IMR-90 (cell line): ENCODE measurements at regions not wholly inside any gene's neighbourhood (a gene's known extent, or its start where the extent isn't known, plus 50 kb on each side); places are given as distances from the start of the nearest gene placed in this dataset.

ENCODE experiments used
- ATAC-seq: fragments of 200-7000 bp; cut with Tn5 transposase; 2 replicates; pipeline ENCODE4 v1.9.1; 2020; ENCODE audit warnings: low read depth, mild to moderate bottlenecking, moderate library complexity
- BruUV-seq: library from RNA; stranded (reverse); fragments of 400-500 nt; replicated peaks from 2 replicates; lab custom pipeline; 2021; lab: Mats Ljungman, UMichigan
- CTCF ChIA-PET: fragments of 300-600 bp; formaldehyde crosslinking; extraction: SDS; loops from one replicate; lab custom pipeline; 2021; ENCODE audit warnings: antibody characterized with exemption; lab: Yijun Ruan, JAX
- POLR2A ChIA-PET: fragments of 300-600 bp; sonication (Branson Sonifier 250); formaldehyde crosslinking; loops from one replicate; lab custom pipeline; 2022; ENCODE audit warnings: antibody characterized with exemption; ENCODE audit not compliant: unreplicated experiment; lab: Charles Lee
- DNase-seq: peaks from one replicate; pipeline ENCODE4 v3.0.0; 2013
- H2AFZ ChIP-seq: replicated peaks from 2 replicates; pipeline ENCODE3; 2013; ENCODE audit warnings: low read length, mild to moderate bottlenecking; ENCODE audit not compliant: poor library complexity
- H2AK5ac ChIP-seq: 2 replicates; pipeline ENCODE4 v1.6.1; 2013; ENCODE audit warnings: low read depth, low read length, inconsistent platforms
- H2AK9ac ChIP-seq: replicated peaks from 2 replicates; pipeline ENCODE3; 2013; ENCODE audit warnings: mild to moderate bottlenecking, low read depth, low read length, moderate library complexity; ENCODE audit not compliant: poor library complexity
- H2BK120ac ChIP-seq: 2 replicates; pipeline ENCODE4 v1.6.1; 2013; ENCODE audit warnings: low read depth, low read length, inconsistent platforms
- H2BK15ac ChIP-seq: 3 replicates; pipeline ENCODE4 v1.6.1; 2013; ENCODE audit warnings: low read depth, low read length, inconsistent platforms
- H2BK20ac ChIP-seq: 2 replicates; pipeline ENCODE4 v1.6.1; 2013; ENCODE audit warnings: low read depth, mild to moderate bottlenecking, inconsistent platforms, low read length, moderate library complexity
- H2BK5ac ChIP-seq: 2 replicates; pipeline ENCODE4 v1.6.1; 2013; ENCODE audit warnings: mild to moderate bottlenecking, low read depth, low read length, inconsistent platforms; ENCODE audit not compliant: poor library complexity, severe bottlenecking
- H3K14ac ChIP-seq: replicated peaks from 2 replicates; pipeline ENCODE4 v1.6.1; 2013; ENCODE audit warnings: low read depth, low read length, inconsistent platforms
- H3K18ac ChIP-seq: 2 replicates; pipeline ENCODE4 v1.6.1; 2013; ENCODE audit warnings: low read depth, low read length, control low read depth
- H3K23ac ChIP-seq: 2 replicates; pipeline ENCODE4 v1.6.1; 2013; ENCODE audit warnings: low read depth, low read length, inconsistent platforms
- H3K27ac ChIP-seq: 2 replicates; pipeline ENCODE4 v1.5.1; 2013; ENCODE audit warnings: mild to moderate bottlenecking, control low read depth, low read length; ENCODE audit not compliant: insufficient read depth
- H3K27me3 ChIP-seq: 2 replicates; pipeline ENCODE4 v1.6.1; 2013; ENCODE audit warnings: low read length; ENCODE audit not compliant: control insufficient read depth, insufficient read depth
- H3K36me3 ChIP-seq: 2 replicates; pipeline ENCODE4 v1.6.1; 2013; ENCODE audit warnings: low read length, mixed read lengths; ENCODE audit not compliant: control insufficient read depth, insufficient read depth
- H3K4ac ChIP-seq: 2 replicates; pipeline ENCODE4 v1.6.1; 2013; ENCODE audit warnings: low read depth, low read length, inconsistent platforms
- H3K4me1 ChIP-seq: 2 replicates; pipeline ENCODE4 v1.6.1; 2013; ENCODE audit warnings: low read length, mixed read lengths; ENCODE audit not compliant: control insufficient read depth, insufficient read depth
- H3K4me2 ChIP-seq: 2 replicates; pipeline ENCODE4 v1.6.1; 2013; ENCODE audit warnings: low read depth, mild to moderate bottlenecking, control low read depth, low read length, moderate library complexity
- H3K4me3 ChIP-seq: 2 replicates; pipeline ENCODE4 v1.5.1; 2013; ENCODE audit warnings: low read depth, mild to moderate bottlenecking, control low read depth, low read length, moderate library complexity; ENCODE audit not compliant: insufficient read depth
- H3K56ac ChIP-seq: 2 replicates; pipeline ENCODE4 v1.6.1; 2013; ENCODE audit warnings: low read length, inconsistent platforms; ENCODE audit not compliant: insufficient read depth; ENCODE audit errors: extremely low read depth
- H3K79me1 ChIP-seq, 2 experiments: 2 replicates each; pipeline ENCODE4 v1.6.1; 2013; ENCODE audit warnings: low read length in 2 of 2, inconsistent platforms in 1 of 2, low read depth in 1 of 2
- H3K9ac ChIP-seq: 2 replicates; pipeline ENCODE4 v1.6.1; 2013; ENCODE audit warnings: low read depth, low read length, control low read depth
- H3K9me1 ChIP-seq: 2 replicates; pipeline ENCODE4 v1.6.1; 2013; ENCODE audit warnings: low read length, inconsistent platforms; ENCODE audit not compliant: insufficient read depth
- H3K9me3 ChIP-seq: 2 replicates; pipeline ENCODE4 v1.6.1; 2013; ENCODE audit warnings: low read length; ENCODE audit not compliant: control insufficient read depth, insufficient read depth
- H4K20me1 ChIP-seq: 2 replicates; pipeline ENCODE4 v1.6.1; 2013; ENCODE audit warnings: low read length, inconsistent platforms; ENCODE audit not compliant: insufficient read depth
- H4K5ac ChIP-seq: 2 replicates; pipeline ENCODE4 v1.6.1; 2013; ENCODE audit warnings: mild to moderate bottlenecking, low read depth, low read length, control low read depth
- H4K8ac ChIP-seq, 2 experiments: 2 replicates each; pipeline ENCODE4 v1.6.1; 2013; ENCODE audit warnings: low read depth in 2 of 2, low read length in 2 of 2, control low read depth in 1 of 2, inconsistent platforms in 1 of 2
- H4K91ac ChIP-seq: 2 replicates; pipeline ENCODE4 v1.6.1; 2013; ENCODE audit warnings: low read depth, low read length, inconsistent platforms; ENCODE audit not compliant: insufficient read depth
- CTCF ChIP-seq: conservative IDR thresholded peaks from 2 replicates; pipeline ENCODE4 v1.5.1; 2012; ENCODE audit warnings: mild to moderate bottlenecking, low read depth, low read length, improper control_type of control experiment
- WGBS, 2 experiments: methylation state at CpG; one replicate each; pipeline versions ENCODE4 v1.1.5 to v1.1.7; 2013; ENCODE audit warnings: missing lambda C conversion rate in 2 of 2; ENCODE audit not compliant: insufficient read length in 1 of 2; ENCODE audit errors: extremely low coverage in 2 of 2; 5-methylcytosine and 5-hydroxymethylcytosine counted together
- dilution Hi-C: fragments of 300-500 bp; cut with HindIII; formaldehyde crosslinking; loops from one replicate; pipeline ENCODE4 v1.14.3; 2018; ENCODE audit warnings: low sequenced_read_pairs; ENCODE audit not compliant: unreplicated experiment
- in situ Hi-C: fragments of 300-500 bp; cut with MboI; formaldehyde crosslinking; loops from 3 replicates; pipeline ENCODE4 v1.14.3; 2019; ENCODE audit warnings: low sequenced_read_pairs, inconsistent platforms, mixed read lengths
- intact Hi-C: fragments of 100-400 bp; cut with micrococcal nuclease; formaldehyde crosslinking; loops from 2 replicates; pipeline ENCODE4 v1.10.0; 2022

- CTCF ChIA-PET = no interaction called here
- H2BK5ac ChIP-seq = no peak overlapping the region
- POLR2A ChIA-PET = no interaction called here
- no peak overlapping the region for H2BK120ac ChIP-seq
- no peak overlapping the region for H4K91ac ChIP-seq
- no peaks in the 10 kb centered on the region for H3K9me1 ChIP-seq
- no TSS peak for BruUV-seq
- no peak overlapping the region for H3K4me2 ChIP-seq
- no peak overlapping the region for H2BK20ac ChIP-seq
- no peaks in the 10 kb centered on the region for H3K4me1 ChIP-seq
- in situ Hi-C loops = no loop called here
- H4K8ac ChIP-seq = no peak overlapping the region
- peaks cover 6% of the 10 kb centered on the region for H3K27me3 ChIP-seq
- H3K36me3 ChIP-seq = no peaks in the 10 kb centered on the region
- no peak overlapping the region for H3K14ac ChIP-seq
- no CpG with 5 or more reads among the region's 3 CpGs for WGBS, 2 experiments
- no peak overlapping the region for H3K27ac ChIP-seq
- H3K56ac ChIP-seq = no peak overlapping the region
- DNase-seq (no peak), ATAC-seq (no peak)
- no peaks in the 10 kb centered on the region for H4K20me1 ChIP-seq
- no peak overlapping the region for H3K4me3 ChIP-seq
- no peak overlapping the region for H3K9ac ChIP-seq
- no peaks in the 10 kb centered on the region for H3K79me1 ChIP-seq
- dilution Hi-C loops = no loop called here
- H2AK9ac ChIP-seq = no peak overlapping the region
- no peaks in the 10 kb centered on the region for H3K9me3 ChIP-seq
- H3K4ac ChIP-seq = no peak overlapping the region
- no peak overlapping the region for H4K5ac ChIP-seq
- TF ChIP-seq CTCF = no peak
- H2BK15ac ChIP-seq = no peak overlapping the region
- no peak overlapping the region for H2AFZ ChIP-seq
- no peak overlapping the region for H2AK5ac ChIP-seq
- H3K18ac ChIP-seq = no peak overlapping the region
- H3K23ac ChIP-seq = no peak overlapping the region
- intact Hi-C loops = no loop called here
Observed at GRCh38 chr16:80324371-80324770, 216.4 kb upstream of the DYNLRB2 start.
